GM10266 (cell line): ENCODE measurements at regions not wholly inside any gene's neighbourhood (a gene's known extent, or its start where the extent isn't known, plus 50 kb on each side); places are given as distances from the start of the nearest gene placed in this dataset.

Experiments used
- DNase-seq: peaks from one replicate; pipeline ENCODE4 v3.0.0; 2012; ENCODE audit errors: extremely low spot score
- TF ChIP-seq, protein P1 (sequence below): IDR thresholded peaks from 2 replicates; pipeline ENCODE4 v1.5.1; 2012; ENCODE audit warnings: mild to moderate bottlenecking, low read depth; ENCODE audit not compliant: control insufficient read depth, insufficient read depth; ENCODE audit errors: missing control alignments

DNA sequence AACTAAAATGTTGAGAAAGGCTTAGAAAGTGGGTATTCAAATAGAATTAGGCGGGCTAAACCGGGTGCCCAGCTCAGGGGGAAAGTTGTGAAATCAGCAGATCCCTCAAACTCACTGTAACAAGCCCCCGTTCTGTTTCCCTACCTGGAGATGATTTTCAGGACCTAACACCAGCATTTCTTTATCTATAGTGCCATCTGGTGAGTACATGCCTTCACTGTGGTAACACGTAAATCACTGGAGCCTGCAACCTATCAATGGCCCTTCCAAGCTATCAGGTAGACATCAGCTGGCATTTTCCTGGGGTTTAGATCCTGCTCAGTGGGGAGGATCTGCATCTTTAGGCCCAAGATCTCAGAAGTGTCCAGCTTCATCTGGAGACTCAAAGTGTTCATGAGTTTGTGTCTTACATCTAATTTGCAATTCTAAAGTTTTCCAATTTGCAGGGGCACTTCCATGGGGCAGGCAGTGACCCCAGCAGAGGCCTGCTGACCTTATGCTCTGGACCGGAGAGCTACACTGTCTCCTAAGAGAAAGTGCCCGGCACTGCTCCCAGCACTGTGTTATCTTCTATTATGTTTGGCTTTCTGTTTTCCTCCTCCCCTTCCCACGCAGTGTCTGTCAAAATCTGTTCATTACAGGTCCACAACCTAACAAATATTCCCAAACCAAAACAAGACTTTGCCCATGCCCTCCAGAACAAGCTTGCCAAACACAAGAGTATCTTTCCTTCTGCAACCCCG is 132.5 kb downstream of the LSM5 start:
- DNase-seq, result no peak
- TF ChIP-seq, protein P1, sequence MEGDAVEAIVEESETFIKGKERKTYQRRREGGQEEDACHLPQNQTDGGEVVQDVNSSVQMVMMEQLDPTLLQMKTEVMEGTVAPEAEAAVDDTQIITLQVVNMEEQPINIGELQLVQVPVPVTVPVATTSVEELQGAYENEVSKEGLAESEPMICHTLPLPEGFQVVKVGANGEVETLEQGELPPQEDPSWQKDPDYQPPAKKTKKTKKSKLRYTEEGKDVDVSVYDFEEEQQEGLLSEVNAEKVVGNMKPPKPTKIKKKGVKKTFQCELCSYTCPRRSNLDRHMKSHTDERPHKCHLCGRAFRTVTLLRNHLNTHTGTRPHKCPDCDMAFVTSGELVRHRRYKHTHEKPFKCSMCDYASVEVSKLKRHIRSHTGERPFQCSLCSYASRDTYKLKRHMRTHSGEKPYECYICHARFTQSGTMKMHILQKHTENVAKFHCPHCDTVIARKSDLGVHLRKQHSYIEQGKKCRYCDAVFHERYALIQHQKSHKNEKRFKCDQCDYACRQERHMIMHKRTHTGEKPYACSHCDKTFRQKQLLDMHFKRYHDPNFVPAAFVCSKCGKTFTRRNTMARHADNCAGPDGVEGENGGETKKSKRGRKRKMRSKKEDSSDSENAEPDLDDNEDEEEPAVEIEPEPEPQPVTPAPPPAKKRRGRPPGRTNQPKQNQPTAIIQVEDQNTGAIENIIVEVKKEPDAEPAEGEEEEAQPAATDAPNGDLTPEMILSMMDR, result no peak

DNA sequence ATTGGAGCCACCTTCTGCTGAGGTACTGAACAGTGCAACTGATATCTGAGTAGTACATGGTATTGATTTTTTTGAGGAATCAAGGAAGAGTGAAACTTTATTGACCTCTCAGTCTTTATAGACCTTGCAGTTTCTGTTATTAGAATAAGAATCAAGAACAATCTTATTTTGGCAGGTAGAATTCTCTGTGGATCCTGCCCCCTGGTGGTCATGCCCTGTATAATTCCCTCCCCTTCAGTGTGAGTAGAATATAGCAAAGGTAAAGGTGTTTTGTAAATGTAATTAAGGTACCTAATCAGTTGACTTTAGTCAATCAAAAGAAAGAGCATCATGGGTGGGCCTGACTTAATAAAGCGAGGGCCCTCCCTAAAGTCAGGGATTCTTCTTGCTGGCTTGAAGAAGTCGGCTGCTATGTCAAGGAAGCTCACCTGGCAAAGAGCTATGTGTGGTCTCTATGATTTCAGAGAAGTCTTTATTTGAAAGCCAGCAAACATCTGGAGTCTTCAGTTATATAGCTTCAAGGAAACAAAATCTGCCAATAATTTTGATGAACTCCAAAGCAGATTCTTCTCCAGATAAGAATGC is 142.8 kb downstream of the LSM5 start:
- TF ChIP-seq, protein P1, result peak; percentile 74
- DNase-seq, result peak; percentile 15

GRCh38 chr7:32346253-32346652 is 143.9 kb downstream of the LSM5 start:
- TF ChIP-seq, protein P1, result no peak
- no peak for DNase-seq

GRCh38 chr7:32336726-32337125 is 153.5 kb downstream of the LSM5 start:
- TF ChIP-seq, protein P1, result no peak
- DNase-seq, result no peak

GRCh38 chr7:32335107-32335506 is 155.1 kb downstream of the LSM5 start:
- TF ChIP-seq, protein P1, result no peak
- DNase-seq, result no peak

- DNase-seq, result no peak
- TF ChIP-seq, protein P1, result no peak
These were observed 159.6 kb downstream of the LSM5 start for GRCh38 chr7:32330602-32331001.

GRCh38 chr7:32326078-32326477 is 164.1 kb downstream of the LSM5 start:
- no peak for DNase-seq
- TF ChIP-seq, protein P1, result no peak
